HepG2 (cell line): ENCODE measurements at regions not wholly inside any gene's neighbourhood (a gene's known extent, or its start where the extent isn't known, plus 50 kb on each side); places are given as distances from the start of the nearest gene placed in this dataset.

ENCODE experiments used
- ATAC-seq: fragments of 200-7000 bp; cut with Tn5 transposase; 3 replicates; pipeline ENCODE4 v1.9.1; 2020; ENCODE audit warnings: mild to moderate bottlenecking, moderate library complexity
- BruUV-seq: library from RNA; stranded (reverse); fragments of 400-500 nt; replicated peaks from 2 replicates; lab custom pipeline; 2021; lab: Mats Ljungman, UMichigan
- CTCF ChIA-PET: fragments of 300-600 bp; formaldehyde crosslinking; extraction: SDS; loops from one replicate; lab custom pipeline; 2021; ENCODE audit warnings: low total read pairs, inconsistent platforms, low intra/inter-chr PET ratio; lab: Yijun Ruan, JAX
- POLR2A ChIA-PET: fragments of 350-600 bp; sonication (Branson Sonifier 250); formaldehyde crosslinking; loops from one replicate; lab custom pipeline; 2020; ENCODE audit warnings: antibody characterized with exemption, inconsistent platforms; lab: Yijun Ruan, JAX
- DNase-seq: peaks from one replicate; pipeline ENCODE4 v3.0.0-alpha.2; 2015; ENCODE audit warnings: low spot score
- FAIRE-seq: peaks from 3 replicates; lab custom pipeline; 2011; peaks lifted over from hg19 to GRCh38; lab: Jason Lieb, UNC
- H2AFZ ChIP-seq: one replicate; pipeline ENCODE4 v1.6.1; 2011; ENCODE audit warnings: low read length, inconsistent platforms
- H3K27ac ChIP-seq: fragments of 300-600 bp; 3 replicates; pipeline ENCODE4 v1.8.0; 2011; ENCODE audit warnings: mixed run types, mild to moderate bottlenecking, mixed read lengths, low read length, inconsistent platforms; ENCODE audit not compliant: insufficient read depth; ENCODE audit errors: extremely low read length
- H3K27me3 ChIP-seq, 2 experiments: fragments of 200-600 bp in 1 of 2; 2 replicates in 1 of 2; 3 replicates in 1 of 2; pipeline versions ENCODE4 v1.6.0 to v1.8.0; 2011; ENCODE audit warnings: low read length in 2 of 2, mild to moderate bottlenecking in 2 of 2, moderate library complexity in 2 of 2, inconsistent platforms in 1 of 2; ENCODE audit not compliant: insufficient read depth in 2 of 2, control insufficient read depth in 1 of 2
- H3K36me3 ChIP-seq, 2 experiments: fragments of 200-600 bp in 1 of 2; replicated peaks in 1 of 2; 2 replicates in 1 of 2; 3 replicates in 1 of 2; pipeline versions ENCODE4 v1.5.1 to v1.8.0; 2011; ENCODE audit warnings: low read length in 2 of 2, inconsistent platforms in 1 of 2; ENCODE audit not compliant: insufficient read depth in 2 of 2, control insufficient read depth in 1 of 2
- H3K4me1 ChIP-seq: 2 replicates; pipeline ENCODE4 v1.5.1; 2012; ENCODE audit warnings: low read length, inconsistent platforms; ENCODE audit not compliant: insufficient read depth
- H3K4me2 ChIP-seq: 2 replicates; pipeline ENCODE4 v1.6.0; 2011; ENCODE audit warnings: low read depth, low read length, inconsistent platforms
- H3K4me3 ChIP-seq, 3 experiments: fragments of 200-600 bp in 1 of 3; sonication (generic), shearing (Covaris generic) in 1 of 3; replicated peaks in 1 of 3; 2 replicates each; pipeline ENCODE4 v1.5.1; 2011 to 2016; ENCODE audit warnings: low read length in 3 of 3, inconsistent platforms in 2 of 3, low read depth in 2 of 3, mild to moderate bottlenecking in 2 of 3, control low read depth in 1 of 3, mixed read lengths in 1 of 3; ENCODE audit not compliant: insufficient read depth in 1 of 3
- H3K79me2 ChIP-seq: one replicate; pipeline ENCODE4 v1.6.1; 2011; ENCODE audit warnings: low read length, inconsistent platforms; ENCODE audit not compliant: insufficient read depth
- H3K9ac ChIP-seq: 2 replicates; pipeline ENCODE4 v1.6.0; 2011; ENCODE audit warnings: mild to moderate bottlenecking, low read depth, low read length, inconsistent platforms; ENCODE audit not compliant: insufficient read depth
- H3K9me3 ChIP-seq: 2 replicates; pipeline ENCODE4 v1.5.1; 2012; ENCODE audit warnings: mild to moderate bottlenecking, low read length
- H4K20me1 ChIP-seq: 2 replicates; pipeline ENCODE4 v1.6.0; 2011; ENCODE audit warnings: inconsistent platforms, mild to moderate bottlenecking, low read length, moderate library complexity; ENCODE audit not compliant: insufficient read depth
- BCLAF1 ChIP-seq: fragments of 450-650 bp; IDR thresholded peaks from 2 replicates; pipeline ENCODE4 v1.6.1; 2017; ENCODE audit warnings: mild to moderate bottlenecking
- CBX2 ChIP-seq, 2 experiments: fragments of 200-600 bp in 1 of 2; sonication (generic); formaldehyde crosslinking in 1 of 2; IDR thresholded peaks; 2 replicates each; pipeline versions ENCODE4 v1.7.0 to v1.8.1; 2018 to 2022; ENCODE audit warnings: low read depth in 2 of 2, low read length in 1 of 2, mild to moderate bottlenecking in 1 of 2, missing genetic modification reagents in 1 of 2
- GATAD1 ChIP-seq: IDR thresholded peaks from 2 replicates; pipeline ENCODE4 v1.6.1; 2016; ENCODE audit warnings: missing genetic modification reagents, missing compliant biosample characterization
- TOE1 ChIP-seq: sonication (generic); formaldehyde crosslinking; IDR thresholded peaks from 2 replicates; pipeline ENCODE4 v1.4.0; 2020; ENCODE audit warnings: mild to moderate bottlenecking, missing genetic modification reagents
- ZFYVE20 ChIP-seq: sonication (generic); formaldehyde crosslinking; IDR thresholded peaks from 2 replicates; pipeline ENCODE4 v1.8.0; 2023; ENCODE audit warnings: low read depth, mild to moderate bottlenecking, moderate library complexity, missing genetic modification reagents, borderline replicate concordance
- ZNF44 ChIP-seq: sonication (generic); formaldehyde crosslinking; IDR thresholded peaks from 2 replicates; pipeline ENCODE4 v1.5.1; 2020; ENCODE audit warnings: mild to moderate bottlenecking, missing genetic modification reagents
- ZNF496 ChIP-seq: sonication (generic); formaldehyde crosslinking; IDR thresholded peaks from 2 replicates; pipeline ENCODE4 v1.8.1; 2023; ENCODE audit warnings: mild to moderate bottlenecking, moderate library complexity, missing genetic modification reagents; ENCODE audit not compliant: insufficient replicate concordance
- ZNF790 ChIP-seq: sonication (generic); formaldehyde crosslinking; IDR thresholded peaks from 2 replicates; pipeline ENCODE4 v1.8.0; 2022; ENCODE audit warnings: missing genetic modification reagents, mild to moderate bottlenecking, borderline replicate concordance
- WGBS: methylation state at CpG from one replicate; pipeline ENCODE4 v1.1.6; 2017; ENCODE audit warnings: low lambda C conversion rate; 5-methylcytosine and 5-hydroxymethylcytosine counted together
- in situ Hi-C: cut with HindIII; loops from 2 replicates; pipeline ENCODE4 v1.10.0; 2017; ENCODE audit warnings: low pct_unique_long_range_greater_than_20kb; ENCODE audit not compliant: extremely low pct_ligation_motif_present
- intact Hi-C: fragments of 100-400 bp; cut with micrococcal nuclease; formaldehyde crosslinking; loops from one replicate; pipeline ENCODE4 v1.10.0; 2022; ENCODE audit not compliant: unreplicated experiment
- TF ChIP-seq, protein P1 (sequence below): IDR thresholded peaks from 2 replicates; pipeline ENCODE4 v1.6.1; 2016
- TF ChIP-seq, protein P2 (sequence below): sonication (generic); formaldehyde crosslinking; IDR thresholded peaks from 2 replicates; pipeline ENCODE4 v1.8.1; 2023; ENCODE audit warnings: missing genetic modification reagents, inconsistent platforms, borderline replicate concordance

DNA sequence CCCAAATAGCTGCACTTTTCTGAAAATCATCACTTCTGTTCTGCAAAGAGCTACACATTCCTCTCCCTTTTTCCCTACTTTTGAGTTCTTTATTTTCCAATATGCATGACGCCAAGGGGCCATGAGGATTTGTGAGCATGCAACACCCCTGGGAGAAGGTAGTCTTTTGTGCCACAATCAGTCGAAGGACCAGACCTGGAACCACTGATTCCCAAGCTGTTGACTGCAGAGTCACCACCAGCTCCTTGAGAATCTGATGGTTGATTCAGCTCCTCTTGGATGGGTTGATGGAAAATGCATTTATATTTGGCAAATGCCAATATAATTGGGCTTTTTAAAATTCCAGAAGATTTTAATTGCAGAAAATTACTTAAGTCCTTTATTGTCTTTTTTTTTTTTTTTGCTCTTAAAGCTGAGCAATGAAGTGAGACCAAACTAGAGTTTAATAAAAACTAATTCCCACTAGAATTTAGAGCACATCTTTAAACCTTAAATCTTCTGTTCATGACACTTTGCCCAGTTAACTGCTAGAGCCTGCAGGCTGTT lies 554.1 kb downstream of the TNS3 start:
- WGBS = 17% methylated on average over 2 of the region's 2 CpGs
- no peak for DNase-seq
- Histone ChIP-seq H3K4me1 (no peaks in the 10 kb centered on the region), H3K27me3 (peaks cover 0 to 10% of the 10 kb centered on the region in 2 experiments; a peak in 2 of 5 replicates), H3K27ac (no peak overlapping the region), H3K36me3 (no peaks in the 10 kb centered on the region), H3K79me2 (no peaks in the 10 kb centered on the region), H3K4me3 (no peak overlapping the region), H3K4me2 (no peak overlapping the region), H3K9ac (no peak overlapping the region), H4K20me1 (no peaks in the 10 kb centered on the region), H3K9me3 (no peaks in the 10 kb centered on the region), H2AFZ (no peak overlapping the region)
- in situ Hi-C loops = no loop called here
- POLR2A ChIA-PET = no interaction called here
- no TSS peak for BruUV-seq
- ATAC-seq = no peak
- TF ChIP-seq TOE1 (CRISPR knock-in tag) = no peak
- TF ChIP-seq CBX2 (IDR thresholded peaks at IDR 0.05; ENCODE audit: low read depth, low read length) = no peak
- TF ChIP-seq CBX2 (CRISPR knock-in tag; IDR thresholded peaks at IDR 0.05; ENCODE audit: low read depth) = no peak
- no peak for TF ChIP-seq ZFYVE20 (CRISPR knock-in tag)
- TF ChIP-seq ZNF496 (CRISPR knock-in tag) = no peak
- no peak for TF ChIP-seq ZNF44
- TF ChIP-seq GATAD1 (CRISPR knock-in tag) = no peak
- CTCF ChIA-PET = no interaction called here
- intact Hi-C loops = no loop called here
- FAIRE-seq = no peak

DNA sequence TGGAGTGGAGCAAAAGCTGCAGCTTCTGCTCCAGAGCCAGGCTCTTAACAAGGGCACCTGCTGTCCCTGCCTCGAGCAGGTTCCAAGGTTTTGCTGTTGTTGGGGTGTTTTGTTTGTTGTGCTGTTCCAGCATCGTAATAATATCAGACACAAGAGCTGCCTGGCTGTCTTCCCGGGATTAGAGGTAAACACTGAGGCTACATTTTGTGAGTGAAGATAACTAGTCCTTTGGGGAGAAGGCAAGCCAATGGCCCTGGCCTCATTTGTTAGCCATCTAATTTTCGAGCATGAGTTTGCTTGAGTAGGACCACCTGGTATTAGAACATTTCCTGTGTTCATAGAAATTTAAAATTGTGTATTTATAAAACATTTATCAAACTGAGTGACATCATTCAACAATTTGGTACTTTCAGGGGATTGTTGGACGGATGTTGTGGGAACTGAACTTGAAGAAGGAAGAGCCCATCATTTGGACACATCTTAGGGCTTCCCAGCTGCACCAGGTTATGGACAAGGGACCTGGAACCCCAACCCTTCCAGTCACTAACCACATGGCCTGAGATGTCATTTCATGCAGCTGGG lies 555.0 kb downstream of the TNS3 start:
- ChIA-PET POLR2A (no interaction called here), CTCF (no interaction called here)
- no peak for DNase-seq
- intact Hi-C loops = no loop called here
- H3K27ac ChIP-seq = no peak overlapping the region
- no peak overlapping the region for H3K4me3 ChIP-seq
- no peaks in the 10 kb centered on the region for H3K79me2 ChIP-seq
- in situ Hi-C loops = no loop called here
- H2AFZ ChIP-seq = no peak overlapping the region
- BruUV-seq = no TSS peak
- WGBS = 0% methylated on average over 5 of the region's 5 CpGs
- no peaks in the 10 kb centered on the region for H3K9me3 ChIP-seq
- no peak overlapping the region for H3K9ac ChIP-seq
- ATAC-seq = no peak
- H3K27me3 ChIP-seq = peaks cover 0 to 10% of the 10 kb centered on the region in 2 experiments; a peak in 2 of 5 replicates
- H3K4me1 ChIP-seq = no peaks in the 10 kb centered on the region
- H4K20me1 ChIP-seq = no peaks in the 10 kb centered on the region
- no peak overlapping the region for H3K4me2 ChIP-seq
- FAIRE-seq = no peak
- H3K36me3 ChIP-seq = no peaks in the 10 kb centered on the region
- TF ChIP-seq BCLAF1 (no peak), ZNF790 (CRISPR knock-in tag) (no peak)
- TF ChIP-seq, protein P1, sequence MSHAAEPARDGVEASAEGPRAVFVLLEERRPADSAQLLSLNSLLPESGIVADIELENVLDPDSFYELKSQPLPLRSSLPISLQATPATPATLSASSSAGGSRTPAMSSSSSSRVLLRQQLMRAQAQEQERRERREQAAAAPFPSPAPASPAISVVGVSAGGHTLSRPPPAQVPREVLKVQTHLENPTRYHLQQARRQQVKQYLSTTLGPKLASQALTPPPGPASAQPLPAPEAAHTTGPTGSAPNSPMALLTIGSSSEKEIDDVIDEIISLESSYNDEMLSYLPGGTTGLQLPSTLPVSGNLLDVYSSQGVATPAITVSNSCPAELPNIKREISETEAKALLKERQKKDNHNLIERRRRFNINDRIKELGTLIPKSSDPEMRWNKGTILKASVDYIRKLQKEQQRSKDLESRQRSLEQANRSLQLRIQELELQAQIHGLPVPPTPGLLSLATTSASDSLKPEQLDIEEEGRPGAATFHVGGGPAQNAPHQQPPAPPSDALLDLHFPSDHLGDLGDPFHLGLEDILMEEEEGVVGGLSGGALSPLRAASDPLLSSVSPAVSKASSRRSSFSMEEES = no peak
- TF ChIP-seq, protein P2, sequence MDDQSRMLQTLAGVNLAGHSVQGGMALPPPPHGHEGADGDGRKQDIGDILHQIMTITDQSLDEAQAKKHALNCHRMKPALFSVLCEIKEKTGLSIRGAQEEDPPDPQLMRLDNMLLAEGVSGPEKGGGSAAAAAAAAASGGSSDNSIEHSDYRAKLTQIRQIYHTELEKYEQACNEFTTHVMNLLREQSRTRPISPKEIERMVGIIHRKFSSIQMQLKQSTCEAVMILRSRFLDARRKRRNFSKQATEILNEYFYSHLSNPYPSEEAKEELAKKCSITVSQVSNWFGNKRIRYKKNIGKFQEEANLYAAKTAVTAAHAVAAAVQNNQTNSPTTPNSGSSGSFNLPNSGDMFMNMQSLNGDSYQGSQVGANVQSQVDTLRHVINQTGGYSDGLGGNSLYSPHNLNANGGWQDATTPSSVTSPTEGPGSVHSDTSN (CRISPR knock-in tag) = no peak
